Stimulated activated CD8-positive, alpha-beta memory T cell treated with anti-CD3 and anti-CD28 coated beads, Interleukin-12 subunit alpha, Interleukin-12 subunit beta, amount 100 ng/mL, for 4 hours (primary cell): ENCODE measurements at regions not wholly inside any gene's neighbourhood (a gene's known extent, or its start where the extent isn't known, plus 50 kb on each side); places are given as distances from the start of the nearest gene placed in this dataset.

ENCODE experiments used
- DNase-seq: peaks from one replicate; pipeline ENCODE4 v3.0.0-alpha.2; 2020; ENCODE audit warnings: low read depth

DNA sequence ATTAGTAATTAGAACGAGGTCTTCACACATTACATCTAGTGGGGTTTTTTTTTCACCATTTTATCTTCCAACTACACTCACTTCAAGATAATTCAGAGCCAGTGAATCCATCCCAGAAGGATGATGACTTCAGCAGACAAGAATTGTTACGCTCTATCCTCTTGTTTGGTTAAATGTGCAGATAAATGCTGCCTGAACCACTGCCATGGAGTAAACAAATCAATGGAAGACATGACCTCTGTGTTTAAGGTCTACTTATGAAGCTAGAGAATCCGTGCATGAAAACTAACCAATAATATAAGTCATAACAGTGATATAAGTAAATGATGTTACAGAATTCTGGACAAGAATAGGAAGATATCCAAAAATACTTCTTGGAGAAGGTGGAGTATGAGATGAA, 602.6 kb downstream of the TLR4 start:
- no peak for DNase-seq

DNA sequence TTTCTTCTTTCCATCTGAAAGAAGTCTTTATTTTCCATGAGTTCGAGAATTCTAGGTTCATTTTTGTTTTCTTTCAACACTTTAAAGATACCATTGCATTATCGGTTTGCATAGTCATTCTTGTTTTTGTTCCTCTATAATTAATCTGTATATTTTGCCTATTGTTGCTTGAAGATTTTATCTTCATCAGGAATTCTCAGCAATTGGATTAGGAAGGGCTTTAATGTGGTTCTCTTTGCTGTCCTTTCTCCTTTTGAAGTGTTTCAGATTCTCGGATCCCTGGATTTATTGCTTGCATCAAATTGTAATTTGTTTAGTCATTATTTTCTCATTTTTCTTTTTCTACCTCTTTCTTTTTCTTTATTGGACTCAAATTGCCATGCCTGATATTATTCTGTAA, 609.8 kb downstream of the TLR4 start:
- no peak for DNase-seq

DNA sequence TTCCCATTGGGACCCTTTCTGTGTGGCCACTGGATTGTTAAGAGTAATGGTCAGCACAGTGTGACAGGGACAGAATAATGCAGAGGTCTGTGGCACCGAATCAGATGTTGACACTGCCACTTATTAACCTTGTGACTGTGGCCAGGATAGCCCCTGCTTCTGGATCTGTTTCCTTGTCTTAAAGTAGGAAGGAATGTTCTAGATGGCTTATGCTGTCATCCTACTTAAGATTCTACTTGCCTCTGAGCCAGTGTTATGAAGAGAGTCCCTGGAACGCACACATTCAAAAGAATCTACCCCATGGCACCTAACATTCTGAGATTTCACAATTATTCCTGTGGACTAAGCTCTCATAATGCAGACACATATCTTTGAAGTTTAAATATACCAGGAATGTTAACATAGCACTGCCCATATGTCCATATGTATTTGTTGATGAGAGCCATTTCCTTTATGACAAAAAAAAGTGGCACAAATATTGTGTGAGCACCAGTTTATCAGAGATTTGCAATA, 612.7 kb downstream of the TLR4 start:
- DNase-seq, result no peak

DNA sequence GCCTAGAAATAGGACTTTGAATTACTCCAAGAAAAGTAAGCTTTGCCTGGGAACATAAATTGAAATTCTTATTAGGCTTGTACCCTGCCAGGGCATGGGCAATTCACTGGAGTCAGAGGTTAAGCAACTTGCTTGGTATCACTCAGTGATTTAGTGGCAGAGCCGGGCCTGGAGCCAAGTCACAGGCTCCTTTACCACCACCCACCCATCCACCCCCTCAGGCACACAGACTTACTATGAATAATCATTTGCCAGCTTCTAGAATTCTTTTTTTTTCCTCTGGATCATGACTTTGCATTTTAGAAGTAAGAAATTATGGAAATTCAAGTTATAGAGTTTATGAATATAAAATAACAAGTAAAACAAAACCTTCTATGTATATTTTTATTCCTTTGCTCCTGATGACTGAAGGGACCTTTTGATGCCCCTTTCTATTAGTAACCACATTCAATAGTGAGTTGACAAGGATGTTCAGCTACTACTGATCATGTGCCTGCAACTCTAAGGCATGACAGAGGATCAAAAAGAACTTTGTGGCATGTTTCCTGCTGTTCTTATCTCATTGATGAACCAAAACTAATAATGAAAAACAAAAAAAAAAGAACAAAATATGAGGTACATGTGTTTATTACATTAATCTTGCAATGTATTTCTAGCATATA, 614.7 kb downstream of the TLR4 start:
- DNase-seq, result no peak

DNA sequence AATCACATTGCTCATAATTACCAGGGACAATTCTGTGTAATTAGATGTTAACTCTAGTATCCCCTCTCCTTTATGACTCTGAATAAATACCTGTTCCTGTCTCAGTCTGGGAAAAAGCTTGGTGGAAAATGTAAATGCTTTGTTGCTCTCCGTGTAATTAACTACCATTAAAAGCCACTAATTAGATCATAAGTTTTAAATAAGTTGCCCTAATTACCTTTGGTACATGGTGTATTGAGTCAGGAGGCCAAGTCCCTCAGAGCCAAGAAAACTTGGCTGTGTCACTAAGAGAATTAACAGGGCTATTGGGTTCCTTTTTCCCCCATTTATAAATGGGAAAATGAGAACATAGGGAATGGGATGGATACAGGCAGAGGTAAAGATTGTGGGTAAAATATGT, 617.6 kb downstream of the TLR4 start:
- DNase-seq, result no peak

DNA sequence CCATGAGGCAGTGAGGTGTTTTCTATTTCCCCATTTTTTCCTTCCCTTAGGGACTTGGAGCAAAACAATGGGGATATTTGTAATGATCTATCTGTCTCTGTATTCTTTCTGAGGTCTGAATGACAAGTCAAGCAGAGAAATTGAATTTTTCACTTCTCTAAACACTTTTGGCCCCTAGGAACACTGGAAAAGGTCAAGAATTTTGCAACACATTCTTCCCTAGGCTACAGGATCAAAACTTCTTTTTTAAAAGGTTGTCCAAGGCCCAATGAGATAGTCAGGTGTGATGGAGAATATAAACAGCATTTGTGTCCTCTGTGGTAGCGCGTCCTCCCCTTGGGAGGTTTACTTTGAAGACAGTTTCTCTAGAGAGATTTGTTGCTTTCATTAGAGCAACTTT, 620.5 kb downstream of the TLR4 start:
- DNase-seq, result no peak

DNA sequence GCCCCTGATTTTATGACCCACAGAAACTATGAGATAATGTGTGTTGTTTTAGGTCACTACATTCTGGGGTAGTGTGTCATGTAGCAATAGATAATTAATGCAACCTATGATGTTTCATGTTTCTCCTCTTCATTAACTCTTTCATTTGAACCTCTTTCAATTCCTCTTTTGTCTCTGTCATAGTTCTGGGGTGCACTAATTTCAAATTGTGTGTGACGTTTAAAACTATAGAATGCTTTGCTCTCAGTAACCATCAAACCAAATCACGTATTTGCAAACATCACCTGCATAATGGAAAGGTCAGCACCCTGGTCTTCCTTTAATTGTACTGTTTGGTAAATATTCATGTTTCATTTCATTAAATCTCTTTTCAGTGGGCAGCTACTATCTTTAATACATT, 621.6 kb downstream of the TLR4 start:
- no peak for DNase-seq

DNA sequence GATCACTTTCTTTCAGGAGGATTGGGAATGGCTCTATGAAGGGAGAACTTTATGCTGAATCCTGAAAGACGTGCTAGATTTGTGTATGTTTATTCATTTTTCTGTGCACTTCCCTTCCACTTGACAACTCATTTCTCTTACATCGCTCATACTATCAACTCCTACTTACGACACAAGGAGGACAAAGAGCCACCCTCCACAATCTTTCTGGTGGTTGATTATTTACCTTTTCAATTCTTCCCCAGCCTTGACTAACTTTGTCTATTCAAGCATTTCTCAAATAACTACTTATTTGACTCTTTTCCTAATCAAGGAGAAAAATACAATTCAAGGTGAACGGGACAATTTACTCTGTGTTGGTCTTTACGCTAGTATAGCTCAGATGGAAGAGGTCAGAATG, 622.1 kb downstream of the TLR4 start:
- DNase-seq, result no peak

DNA sequence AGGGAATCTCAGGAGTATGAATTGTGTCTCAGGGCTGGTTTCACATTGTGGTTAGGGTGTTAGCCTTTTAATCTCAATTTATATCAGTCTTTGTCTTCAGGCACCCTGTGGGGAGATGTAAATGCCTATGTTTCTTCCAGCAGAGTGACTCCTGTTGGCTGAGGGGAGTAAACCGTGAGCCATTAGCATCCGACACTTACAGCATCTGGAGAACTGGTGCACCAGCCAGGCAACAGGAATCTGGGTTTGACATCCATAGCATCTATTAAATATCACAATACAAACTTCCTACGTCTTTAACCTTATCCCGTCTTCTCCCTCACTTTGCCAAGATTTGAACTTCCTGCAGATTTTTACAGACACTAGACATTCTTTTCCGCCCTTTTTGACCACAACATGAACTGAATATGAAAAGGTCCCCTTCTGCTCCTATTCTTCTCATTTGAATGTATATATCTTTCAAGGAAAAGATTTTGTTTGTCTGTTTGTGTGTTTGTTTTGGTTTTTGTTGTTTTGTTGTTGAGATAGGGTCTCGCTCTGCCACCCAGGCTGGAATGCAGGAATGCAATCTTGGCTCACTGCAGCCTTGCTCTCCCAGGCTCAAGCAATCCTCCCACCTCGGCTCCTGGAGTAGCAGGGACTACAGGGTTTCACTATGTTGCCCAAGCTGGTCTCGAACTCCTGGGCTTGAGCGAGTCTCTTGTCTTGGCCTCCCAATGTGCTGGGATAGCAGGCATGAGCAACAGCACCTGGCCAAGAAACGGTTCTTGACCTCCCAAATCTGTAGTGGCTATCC, 626.2 kb downstream of the TLR4 start:
- no peak for DNase-seq

DNA sequence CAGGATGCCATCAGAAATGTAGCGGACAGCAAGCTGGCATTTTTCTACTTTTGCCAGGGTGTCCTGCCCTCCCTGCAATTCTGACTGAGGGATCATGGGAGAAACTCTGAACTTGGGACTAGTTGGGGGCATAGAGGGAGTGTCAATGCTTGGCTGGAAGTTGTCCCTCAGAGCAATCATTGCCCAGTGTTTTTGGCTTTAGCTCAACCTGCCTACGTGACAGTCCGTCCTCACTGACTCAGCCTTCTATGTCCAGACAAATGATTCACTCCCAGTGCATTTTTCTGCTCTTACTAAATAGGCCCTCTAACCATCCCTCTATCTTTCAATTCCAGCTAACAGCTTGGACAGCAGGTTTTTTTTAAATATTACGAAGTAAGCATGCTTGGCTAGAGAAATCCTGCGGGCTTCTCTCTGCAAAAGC, 627.4 kb downstream of the TLR4 start:
- DNase-seq, result no peak

DNA sequence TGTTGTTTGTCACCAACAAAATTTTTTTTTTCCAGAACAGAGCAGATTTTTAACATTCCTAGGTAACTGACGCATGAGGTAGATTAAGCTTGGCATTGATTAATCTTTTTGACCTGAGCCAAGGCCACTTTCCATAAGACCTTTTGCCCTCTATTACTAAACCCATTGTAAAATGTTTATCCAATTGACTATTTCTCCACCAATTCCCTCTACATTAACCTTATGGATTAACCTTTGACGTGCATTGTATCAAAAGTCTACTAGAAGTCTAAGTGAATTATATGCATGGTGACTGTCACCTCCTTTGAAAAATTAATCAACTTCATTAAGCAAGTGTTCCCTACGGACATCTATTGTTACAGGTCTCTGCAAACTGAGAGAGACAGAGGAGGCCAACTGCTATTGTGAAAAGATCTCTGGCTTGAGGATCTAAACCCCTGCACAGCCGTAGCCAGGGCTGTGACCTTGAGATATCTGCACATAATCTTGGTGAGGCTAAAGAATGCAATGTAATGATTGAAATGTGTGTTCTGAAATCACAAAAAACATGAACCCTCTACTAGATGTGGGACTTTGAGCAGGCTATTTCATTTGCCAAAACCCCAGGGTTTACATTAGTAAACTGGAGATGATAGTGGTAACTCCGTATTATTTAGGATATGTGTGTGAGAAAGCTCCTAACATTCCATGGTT, 632.2 kb downstream of the TLR4 start:
- no peak for DNase-seq

DNA sequence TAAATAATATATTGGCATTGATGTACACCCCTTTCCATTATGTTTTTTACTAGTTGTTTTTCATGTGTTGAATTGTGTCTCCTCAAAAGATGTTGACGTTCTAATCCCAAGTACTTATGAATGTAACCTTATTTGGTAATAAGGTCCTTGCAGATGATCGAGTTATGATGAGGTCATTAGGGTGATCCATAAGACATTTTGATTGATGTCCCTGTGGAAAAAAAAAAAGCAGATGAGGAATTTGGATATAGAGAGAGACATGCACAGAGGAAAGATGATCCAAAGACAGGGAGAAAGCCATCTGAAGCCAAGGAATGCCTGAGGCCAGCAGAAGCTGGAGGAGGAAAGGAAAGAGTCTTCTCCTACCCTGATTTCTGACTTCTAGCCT, 632.7 kb downstream of the TLR4 start:
- no peak for DNase-seq

DNA sequence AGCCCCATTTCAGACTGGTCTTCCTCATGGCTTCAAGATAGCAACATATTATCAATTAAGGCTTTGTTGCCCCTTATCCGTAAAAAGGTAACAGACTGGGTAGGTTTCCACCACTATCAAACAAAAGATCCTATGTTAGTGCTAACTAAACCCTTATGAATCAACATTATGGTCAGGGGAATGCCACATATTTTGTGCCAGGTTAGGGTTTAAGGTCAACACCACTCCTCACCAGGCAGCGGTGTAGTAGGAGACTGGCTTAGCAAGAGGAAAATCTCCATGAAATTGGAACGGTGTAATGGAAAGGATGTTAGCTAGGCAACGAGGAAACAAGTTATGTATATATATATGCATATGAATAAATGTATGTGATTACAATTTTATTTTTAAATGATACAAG, 655.8 kb downstream of the TLR4 start:
- no peak for DNase-seq

DNA sequence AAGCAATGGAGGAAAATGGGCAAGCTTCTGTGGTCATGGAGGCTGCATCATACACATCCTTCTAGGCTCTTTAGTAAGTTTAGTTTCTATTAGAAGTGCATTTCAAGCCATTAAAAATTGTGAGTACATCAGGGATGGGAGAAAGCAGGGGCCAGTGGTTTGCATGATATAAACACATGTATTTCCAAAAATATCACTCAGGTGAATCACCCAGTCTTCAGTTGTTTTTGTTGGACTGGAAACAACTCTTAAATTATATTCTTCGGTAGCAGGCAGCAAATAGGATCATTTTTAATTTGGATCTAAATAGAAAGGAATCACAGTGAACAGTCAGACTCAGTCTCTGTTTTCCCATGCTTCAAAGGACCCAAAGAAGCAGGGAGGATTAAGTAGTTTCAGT, 657.9 kb downstream of the TLR4 start:
- DNase-seq, result no peak

DNA sequence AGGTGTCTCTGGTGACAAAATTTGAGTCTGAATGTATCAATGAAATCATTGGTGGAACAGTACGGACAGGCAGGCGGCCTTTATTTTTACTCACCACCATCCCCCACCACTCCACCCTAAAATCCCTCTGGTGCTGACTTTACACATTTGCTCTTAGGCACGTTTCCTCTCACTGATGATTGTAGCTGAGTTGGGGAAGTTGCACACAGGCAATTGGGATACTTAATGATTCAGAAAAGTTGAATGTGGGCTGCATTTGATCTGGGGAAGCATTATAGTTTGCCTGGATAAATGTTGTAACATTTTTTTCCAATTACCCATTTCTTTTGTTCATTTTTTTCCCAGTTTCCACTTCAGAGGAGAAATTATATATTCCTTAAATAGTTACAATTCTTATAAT, 658.4 kb downstream of the TLR4 start:
- no peak for DNase-seq

DNA sequence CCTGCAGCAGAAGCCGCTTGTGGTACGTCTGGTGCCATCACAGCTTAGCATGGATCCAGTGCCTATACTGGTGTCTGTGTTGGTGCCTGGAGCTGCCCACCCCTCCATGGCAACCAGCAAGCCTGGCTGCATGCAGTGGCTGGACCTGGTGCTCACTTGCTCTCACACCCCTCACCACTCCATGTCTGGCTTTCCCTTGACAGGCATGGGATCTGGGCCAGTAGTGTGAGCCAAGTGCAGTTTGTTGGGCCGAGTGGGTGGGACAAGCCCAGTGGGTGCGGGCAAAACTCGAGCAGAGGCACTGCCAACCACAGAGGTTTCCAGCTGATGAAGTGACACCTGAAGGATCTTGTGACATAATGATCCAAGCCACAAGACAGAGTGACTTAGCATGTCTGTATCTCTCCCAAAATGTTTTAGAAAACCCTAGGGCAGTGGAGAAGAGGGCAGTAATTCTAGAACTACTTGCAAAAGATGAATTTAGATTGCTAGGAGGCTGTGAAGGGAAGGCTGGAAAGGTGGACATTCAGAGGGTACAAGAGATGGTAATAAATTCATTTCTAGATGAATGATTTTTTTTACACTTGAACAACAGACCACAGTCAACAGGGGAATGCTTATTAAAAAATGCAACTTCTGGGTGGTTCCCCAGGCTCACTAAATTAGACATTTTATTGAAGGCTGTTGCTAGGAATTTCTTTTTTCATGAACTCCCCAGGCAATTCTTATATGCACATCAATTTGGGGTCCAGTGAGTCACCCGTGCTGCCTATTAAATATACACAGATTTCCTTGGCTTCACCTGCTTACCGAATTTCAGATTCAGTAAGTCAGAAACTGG, 660.3 kb downstream of the TLR4 start:
- no peak for DNase-seq

DNA sequence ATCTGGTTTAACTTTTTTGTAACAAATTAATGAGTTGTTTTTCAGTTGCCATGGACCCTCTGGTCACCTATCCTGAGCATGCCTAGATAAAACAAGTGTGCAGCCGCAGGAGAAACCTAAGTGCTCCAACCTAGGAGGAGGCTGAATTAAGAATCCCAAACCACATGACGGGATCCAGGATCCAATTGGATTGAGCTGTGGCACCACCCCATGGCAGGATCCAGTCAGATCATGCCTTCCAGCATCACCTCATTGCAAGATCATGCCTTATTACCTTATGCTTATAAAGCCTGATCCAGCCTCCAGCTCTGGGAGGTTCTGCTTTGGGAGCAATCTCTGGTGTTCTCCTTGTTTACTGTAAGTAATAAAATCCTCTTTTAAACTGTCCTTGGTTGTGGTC, 662.0 kb downstream of the TLR4 start:
- no peak for DNase-seq

DNA sequence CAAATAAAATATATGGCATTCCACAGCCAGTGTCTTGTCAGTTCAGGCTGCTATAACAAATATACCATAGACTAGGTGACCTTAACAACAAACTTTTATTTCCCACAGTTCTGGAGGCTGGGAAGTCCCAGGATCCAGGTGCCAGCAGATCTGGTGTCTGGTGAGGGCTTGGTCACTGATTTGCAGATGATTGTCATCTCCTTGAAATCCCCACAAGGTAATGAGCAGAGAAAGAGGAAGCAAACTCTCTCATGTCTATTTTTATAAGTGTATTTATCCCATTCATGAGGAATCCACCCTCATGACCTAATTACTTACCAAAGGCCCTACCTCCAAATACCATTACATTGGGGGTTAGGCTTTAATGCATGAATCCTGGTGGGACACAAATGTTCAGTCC, 663.2 kb downstream of the TLR4 start:
- no peak for DNase-seq

DNA sequence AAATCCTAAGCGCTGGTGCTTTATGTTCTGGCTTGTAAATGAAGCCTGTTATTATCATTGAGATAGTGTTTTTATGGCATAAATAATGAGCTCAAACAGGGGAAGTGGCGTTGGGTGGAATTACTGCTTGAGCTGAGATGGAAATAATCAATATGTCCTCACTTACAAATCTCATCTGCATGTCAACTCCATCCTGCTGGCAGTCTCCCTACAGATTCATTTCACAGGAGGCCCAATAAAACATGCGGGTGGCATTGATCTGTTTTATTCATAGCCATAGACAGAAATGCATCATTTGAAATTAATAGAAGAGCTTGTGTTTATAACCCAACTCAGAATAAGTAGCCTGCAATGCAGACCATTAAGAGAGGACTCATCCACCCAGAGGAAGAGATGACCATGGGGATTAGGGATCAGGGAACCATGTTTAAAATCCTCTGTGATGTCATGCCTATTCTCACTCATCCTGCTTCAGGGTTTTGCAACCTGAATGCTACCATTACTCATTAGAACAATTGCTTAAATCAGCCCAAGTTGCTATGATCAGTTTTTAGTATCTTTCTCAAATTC, 680.4 kb downstream of the TLR4 start:
- no peak for DNase-seq

DNA sequence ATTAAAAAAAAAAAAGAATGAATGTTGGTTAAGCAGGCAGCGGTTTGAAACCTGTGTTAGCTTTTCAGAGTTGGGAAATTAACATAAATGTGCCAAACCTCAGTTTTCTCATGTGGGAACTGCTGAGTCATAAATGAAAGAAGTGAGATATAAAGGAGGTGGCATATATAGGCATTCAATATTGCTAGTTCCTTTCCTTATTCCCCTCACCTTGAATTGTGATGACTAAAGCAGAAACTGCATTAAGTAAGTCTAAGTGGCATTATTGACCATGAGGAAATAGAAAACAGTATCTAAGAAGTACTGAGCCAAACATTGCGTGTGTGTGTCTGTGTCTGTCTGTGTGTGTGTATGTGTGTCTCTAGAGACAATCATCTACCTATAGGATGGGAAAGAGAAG, 691.2 kb downstream of the TLR4 start:
- DNase-seq, result no peak

DNA sequence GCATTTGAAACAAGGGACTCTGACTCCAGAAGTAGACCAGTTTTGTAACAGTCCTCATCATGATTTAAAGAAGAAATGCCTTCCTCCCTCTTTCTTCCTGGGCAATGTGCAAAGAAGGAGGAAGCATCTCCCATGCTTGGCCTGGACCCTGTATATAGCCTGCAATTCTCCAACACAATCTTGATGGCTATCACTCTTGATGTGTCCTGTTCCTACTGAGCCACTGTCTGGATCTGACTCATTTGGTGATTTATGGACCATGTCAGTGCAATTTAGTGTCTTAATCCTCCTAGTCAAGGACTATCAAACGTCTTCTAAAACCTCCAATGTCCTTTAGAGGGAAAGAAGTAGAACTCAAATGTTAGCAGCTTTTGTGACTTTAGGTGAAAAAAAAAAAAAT, 697.3 kb downstream of the TLR4 start:
- no peak for DNase-seq

DNA sequence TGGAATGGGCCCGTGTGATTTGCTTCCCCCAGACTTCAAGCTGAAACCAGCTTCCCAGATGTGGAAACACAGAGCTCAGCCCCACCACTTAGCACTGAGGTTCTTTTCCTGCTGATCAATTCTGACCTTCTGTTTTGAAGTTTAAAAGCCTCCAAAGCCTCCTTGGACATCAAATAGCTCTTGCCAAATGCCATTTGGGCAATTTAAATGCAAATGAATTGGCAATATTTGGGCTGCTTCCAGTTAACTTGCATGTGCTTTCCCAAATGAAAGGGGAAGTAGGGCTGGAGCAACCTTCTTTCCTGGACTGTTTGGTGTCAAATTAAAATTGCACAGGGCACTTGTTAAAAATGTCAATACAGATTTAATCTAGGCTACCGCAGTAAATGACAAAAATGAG, 710.5 kb downstream of the TLR4 start:
- DNase-seq, result no peak
